Adrenal gland (tissue), 5 donors: ENCODE measurements at regions not wholly inside any gene's neighbourhood (a gene's known extent, or its start where the extent isn't known, plus 50 kb on each side); places are given as distances from the start of the nearest gene placed in this dataset.

Experiments
- POLR2A ChIP-seq, 2 donors: fragments of 450-650 bp; IDR thresholded peaks; one replicate each; pipeline ENCODE4 v1.6.1; 2017; ENCODE audit warnings: antibody characterized with exemption in 2 of 2, mild to moderate bottlenecking in 2 of 2, moderate library complexity in 1 of 2
- TF ChIP-seq, protein P1 (sequence below), 6 experiments: fragments of 450-650 bp in 4 of 6; fragments of 200-600 bp in 2 of 6; sonication (generic) in 1 of 6; IDR thresholded peaks; 1 replicate in 5 of 6; 2 replicates in 1 of 6; pipeline versions ENCODE4 v1.5.1 to v1.8.0; 2016 to 2021; ENCODE audit warnings: antibody characterized with exemption in 6 of 6, mild to moderate bottlenecking in 2 of 6, moderate library complexity in 1 of 6
- donor health status: DM: no; HTN: no; CAD: no.

DNA sequence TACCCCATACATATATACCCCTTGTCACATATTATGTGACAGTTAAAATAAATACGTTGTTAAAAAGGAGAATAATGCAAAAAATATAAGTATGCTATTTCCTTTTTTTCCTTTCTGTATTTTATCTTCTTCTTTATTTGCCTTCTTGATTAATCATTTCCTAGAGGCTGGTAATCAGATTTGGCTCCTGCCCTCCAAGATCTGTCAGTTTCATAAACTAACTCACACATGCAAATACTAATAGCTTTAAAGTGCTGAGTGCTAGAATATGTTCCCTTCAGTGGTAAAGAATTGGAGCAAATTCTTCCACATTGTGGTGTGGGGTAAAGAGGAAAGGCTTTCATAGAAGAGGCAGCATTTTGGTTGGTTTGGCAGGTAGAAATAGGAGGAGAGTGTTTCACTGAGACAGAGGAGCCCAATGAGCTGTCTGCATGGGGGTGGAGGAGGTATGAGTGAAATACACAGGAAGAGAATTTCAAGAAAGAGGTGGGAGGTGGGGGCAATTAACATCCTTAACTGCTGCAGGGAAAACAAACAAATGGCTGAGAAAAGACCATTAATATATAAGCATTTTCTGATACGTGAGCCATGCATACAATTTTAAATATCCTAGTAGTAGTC is 523.9 kb downstream of the BMP2 start:
- TF ChIP-seq POLR2A (IDR thresholded peaks at IDR 0.05), result no peak
- TF ChIP-seq, protein P1, sequence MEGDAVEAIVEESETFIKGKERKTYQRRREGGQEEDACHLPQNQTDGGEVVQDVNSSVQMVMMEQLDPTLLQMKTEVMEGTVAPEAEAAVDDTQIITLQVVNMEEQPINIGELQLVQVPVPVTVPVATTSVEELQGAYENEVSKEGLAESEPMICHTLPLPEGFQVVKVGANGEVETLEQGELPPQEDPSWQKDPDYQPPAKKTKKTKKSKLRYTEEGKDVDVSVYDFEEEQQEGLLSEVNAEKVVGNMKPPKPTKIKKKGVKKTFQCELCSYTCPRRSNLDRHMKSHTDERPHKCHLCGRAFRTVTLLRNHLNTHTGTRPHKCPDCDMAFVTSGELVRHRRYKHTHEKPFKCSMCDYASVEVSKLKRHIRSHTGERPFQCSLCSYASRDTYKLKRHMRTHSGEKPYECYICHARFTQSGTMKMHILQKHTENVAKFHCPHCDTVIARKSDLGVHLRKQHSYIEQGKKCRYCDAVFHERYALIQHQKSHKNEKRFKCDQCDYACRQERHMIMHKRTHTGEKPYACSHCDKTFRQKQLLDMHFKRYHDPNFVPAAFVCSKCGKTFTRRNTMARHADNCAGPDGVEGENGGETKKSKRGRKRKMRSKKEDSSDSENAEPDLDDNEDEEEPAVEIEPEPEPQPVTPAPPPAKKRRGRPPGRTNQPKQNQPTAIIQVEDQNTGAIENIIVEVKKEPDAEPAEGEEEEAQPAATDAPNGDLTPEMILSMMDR (IDR thresholded peaks at IDR 0.05), result no peak
